ENCODE measurements at regions not wholly inside any gene's neighbourhood (a gene's known extent, or its start where the extent isn't known, plus 50 kb on each side); places are given as distances from the start of the nearest gene placed in this dataset.

DNA sequence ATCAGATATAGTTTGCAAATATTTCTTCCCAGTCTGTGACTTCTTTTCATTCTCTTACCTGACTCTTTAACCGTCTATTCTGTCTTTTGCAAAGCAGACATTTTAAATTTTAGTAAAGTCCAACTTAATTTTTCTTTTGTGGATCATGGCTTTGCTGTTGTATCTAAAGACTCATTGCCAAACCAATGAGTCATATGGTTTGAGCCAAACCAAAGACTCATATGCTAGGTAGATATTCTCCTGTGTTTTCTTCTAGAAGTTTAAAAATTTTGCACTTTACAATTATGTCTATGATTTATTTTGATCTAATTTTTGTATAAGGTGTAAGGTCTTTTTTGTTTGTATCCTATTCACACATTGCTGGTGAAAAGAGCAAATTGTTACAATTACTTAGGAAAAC lies 446.8 kb downstream of the ANKRD50 start:
- no peak for TF ChIP-seq EZH2 (IDR thresholded peaks at IDR 0.05; ENCODE audit: insufficient read depth, poor library complexity, severe bottlenecking)
- TF ChIP-seq EZH2phosphoT487 (IDR thresholded peaks at IDR 0.05; ENCODE audit: insufficient read depth, low read depth) = no peak
